Keratinocyte (primary cell): ENCODE measurements at regions not wholly inside any gene's neighbourhood (a gene's known extent, or its start where the extent isn't known, plus 50 kb on each side); places are given as distances from the start of the nearest gene placed in this dataset.
A peak's percentile ranks its signal among the peaks of the same experiment; 100 is the strongest.
"Not testable (repeated sequence)": the region's sequence is repeated elsewhere in the genome, so short reads cannot be mapped to it uniquely, and the experiment has no call there.

Experiments used
- DNase-seq: peaks from one replicate; pipeline ENCODE4 v3.0.0-alpha.2; 2011; ENCODE audit warnings: low read depth, missing footprints, low spot score
- FAIRE-seq: peaks from 2 replicates; lab custom pipeline; 2011; peaks lifted over from hg19 to GRCh38; lab: Jason Lieb, UNC
- H2AFZ ChIP-seq: 2 replicates; pipeline ENCODE4 v1.6.0; 2012; ENCODE audit warnings: low read length, control low read depth, inconsistent platforms; ENCODE audit not compliant: control insufficient read depth
- H3K27ac ChIP-seq: 2 replicates; pipeline ENCODE4 v1.5.1; 2011; ENCODE audit warnings: low read length; ENCODE audit not compliant: control insufficient read depth, insufficient read depth
- H3K27me3 ChIP-seq: 3 replicates; pipeline ENCODE4 v1.6.0; 2011; ENCODE audit warnings: low read length; ENCODE audit not compliant: control insufficient read depth, insufficient read depth; ENCODE audit errors: extremely low read depth
- H3K36me3 ChIP-seq, 2 experiments: 2 replicates in 1 of 2; 3 replicates in 1 of 2; pipeline ENCODE4 v1.5.1; 2011; ENCODE audit warnings: low read length in 2 of 2, mild to moderate bottlenecking in 1 of 2; ENCODE audit not compliant: control insufficient read depth in 2 of 2, insufficient read depth in 2 of 2; ENCODE audit errors: extremely low read depth in 1 of 2
- H3K4me1 ChIP-seq: 3 replicates; pipeline ENCODE4 v1.5.1; 2011; ENCODE audit warnings: low read length; ENCODE audit not compliant: control insufficient read depth, insufficient read depth; ENCODE audit errors: extremely low read depth
- H3K4me2 ChIP-seq: 3 replicates; pipeline ENCODE4 v1.6.0; 2011; ENCODE audit warnings: low read depth, low read length; ENCODE audit not compliant: control insufficient read depth, insufficient read depth; ENCODE audit errors: extremely low read depth
- H3K4me3 ChIP-seq, 3 experiments: fragments of 200-600 bp in 1 of 3; sonication (generic) in 1 of 3; 2 replicates in 2 of 3; 3 replicates in 1 of 3; pipeline ENCODE4 v1.5.1; 2011 to 2016; ENCODE audit warnings: low read length in 3 of 3, mild to moderate bottlenecking in 3 of 3, control low read depth in 2 of 3, inconsistent platforms in 1 of 3, low read depth in 1 of 3, mixed read lengths in 1 of 3, mixed run types in 1 of 3, moderate library complexity in 1 of 3; ENCODE audit not compliant: control insufficient read depth in 2 of 3, insufficient read depth in 2 of 3; ENCODE audit errors: extremely low read depth in 1 of 3
- H3K79me2 ChIP-seq: 2 replicates; pipeline ENCODE4 v1.6.0; 2012; ENCODE audit warnings: low read length; ENCODE audit not compliant: control insufficient read depth, insufficient read depth
- H3K9ac ChIP-seq: 3 replicates; pipeline ENCODE4 v1.6.0; 2011; ENCODE audit warnings: low read length; ENCODE audit not compliant: control insufficient read depth, insufficient read depth; ENCODE audit errors: extremely low read depth
- H3K9me1 ChIP-seq: 3 replicates; pipeline ENCODE4 v1.6.0; 2011; ENCODE audit warnings: low read length; ENCODE audit not compliant: control insufficient read depth, insufficient read depth; ENCODE audit errors: extremely low read depth
- H3K9me3 ChIP-seq: 2 replicates; pipeline ENCODE4 v1.5.1; 2012; ENCODE audit warnings: low read depth, low read length; ENCODE audit not compliant: control insufficient read depth
- H4K20me1 ChIP-seq: 3 replicates; pipeline ENCODE4 v1.6.0; 2011; ENCODE audit warnings: low read length; ENCODE audit not compliant: control insufficient read depth, insufficient read depth; ENCODE audit errors: extremely low read depth
- EZH2 ChIP-seq: IDR thresholded peaks from one replicate; pipeline ENCODE4 v1.6.1; 2012; ENCODE audit warnings: inconsistent platforms, mild to moderate bottlenecking, low read length, moderate library complexity
- dilution Hi-C: fragments of 300-500 bp; cut with MboI; formaldehyde crosslinking; loops from one replicate; pipeline ENCODE4 v1.7.0; 2020; ENCODE audit warnings: low sequenced_read_pairs; ENCODE audit not compliant: extremely low pct_ligation_motif_present
- TF ChIP-seq, protein P1 (sequence below), 3 experiments: IDR thresholded peaks in 1 of 3; conservative IDR thresholded peaks in 1 of 3; optimal IDR thresholded peaks in 1 of 3; 2 replicates in 2 of 3; 3 replicates in 1 of 3; pipeline versions ENCODE3 to v1.5.1; 2011; ENCODE audit warnings: low read length in 3 of 3, mild to moderate bottlenecking in 3 of 3, moderate library complexity in 2 of 3, control low read depth in 1 of 3, inconsistent platforms in 1 of 3; ENCODE audit not compliant: insufficient read depth in 2 of 3; ENCODE audit errors: extremely low read depth in 1 of 3

GRCh38 chr22:19608003-19608690 is 83.9 kb upstream of the CLDN5 start:
- no peak overlapping the region for H3K27ac ChIP-seq
- no peak for FAIRE-seq
- H2AFZ ChIP-seq: peak overlapping the region; percentile 86

DNA sequence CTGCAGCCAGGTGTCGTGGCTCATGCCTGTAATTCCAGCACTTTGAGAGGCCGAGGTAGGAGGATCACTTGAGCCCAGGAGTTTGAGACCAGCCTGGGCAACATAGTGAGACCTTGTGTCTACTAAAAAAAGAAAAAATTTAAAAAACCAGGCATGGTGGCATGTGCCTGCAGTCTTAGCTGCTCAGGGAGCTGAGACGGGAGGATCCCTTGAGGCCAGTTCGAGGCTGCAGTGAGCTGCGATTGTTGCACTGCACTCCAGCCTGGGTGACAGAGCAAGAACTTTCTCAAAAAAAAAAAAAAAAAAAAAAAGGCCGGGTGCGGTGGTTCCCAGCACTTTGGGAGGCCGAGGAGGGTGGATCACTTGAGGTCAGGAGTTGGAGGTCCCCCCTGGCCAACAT is 85.5 kb upstream of the CLDN5 start:
- H3K9me3 ChIP-seq, dilution Hi-C loops, H3K9ac ChIP-seq, H3K27ac ChIP-seq, H3K79me2 ChIP-seq, H4K20me1 ChIP-seq, H3K4me2 ChIP-seq, H3K36me3 ChIP-seq, H3K27me3 ChIP-seq, DNase-seq, FAIRE-seq, H2AFZ ChIP-seq, H3K9me1 ChIP-seq, H3K4me3 ChIP-seq: not testable (repeated sequence)
- H3K4me1 ChIP-seq: peaks cover 10% of the 10 kb centered on the region

More at GRCh38 chr22:19608003-19608690, 83.9 kb upstream of the CLDN5 start:
- Histone ChIP-seq H3K9me1 (no peaks in the 10 kb centered on the region), H3K4me1 (peaks cover 10% of the 10 kb centered on the region), H3K9me3 (no peaks in the 10 kb centered on the region), H3K4me3 (no peak overlapping the region), H3K27me3 (peaks cover 5% of the 10 kb centered on the region), H3K79me2 (no peaks in the 10 kb centered on the region), H4K20me1 (no peaks in the 10 kb centered on the region), H3K36me3 (no peaks in the 10 kb centered on the region), H3K9ac (no peak overlapping the region), H3K4me2 (peak overlapping the region; percentile 64)
- no peak for DNase-seq
- TF ChIP-seq EZH2: no peak
- TF ChIP-seq, protein P1, sequence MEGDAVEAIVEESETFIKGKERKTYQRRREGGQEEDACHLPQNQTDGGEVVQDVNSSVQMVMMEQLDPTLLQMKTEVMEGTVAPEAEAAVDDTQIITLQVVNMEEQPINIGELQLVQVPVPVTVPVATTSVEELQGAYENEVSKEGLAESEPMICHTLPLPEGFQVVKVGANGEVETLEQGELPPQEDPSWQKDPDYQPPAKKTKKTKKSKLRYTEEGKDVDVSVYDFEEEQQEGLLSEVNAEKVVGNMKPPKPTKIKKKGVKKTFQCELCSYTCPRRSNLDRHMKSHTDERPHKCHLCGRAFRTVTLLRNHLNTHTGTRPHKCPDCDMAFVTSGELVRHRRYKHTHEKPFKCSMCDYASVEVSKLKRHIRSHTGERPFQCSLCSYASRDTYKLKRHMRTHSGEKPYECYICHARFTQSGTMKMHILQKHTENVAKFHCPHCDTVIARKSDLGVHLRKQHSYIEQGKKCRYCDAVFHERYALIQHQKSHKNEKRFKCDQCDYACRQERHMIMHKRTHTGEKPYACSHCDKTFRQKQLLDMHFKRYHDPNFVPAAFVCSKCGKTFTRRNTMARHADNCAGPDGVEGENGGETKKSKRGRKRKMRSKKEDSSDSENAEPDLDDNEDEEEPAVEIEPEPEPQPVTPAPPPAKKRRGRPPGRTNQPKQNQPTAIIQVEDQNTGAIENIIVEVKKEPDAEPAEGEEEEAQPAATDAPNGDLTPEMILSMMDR (optimal IDR thresholded peaks at IDR 0.05 in 1 of 3, IDR thresholded peaks at IDR 0.05 in 1 of 3, conservative IDR thresholded peaks at IDR 0.05 in 1 of 3; ENCODE audit: extremely low read depth in 1 of 3, insufficient read depth in 2 of 3, low read length in 3 of 3): no peak
- dilution Hi-C loops: no loop called here
